ENCODE measurements at regions not wholly inside any gene's neighbourhood (a gene's known extent, or its start where the extent isn't known, plus 50 kb on each side); places are given as distances from the start of the nearest gene placed in this dataset.

GRCh38 chr13:100810481-100810880, 135.9 kb upstream of the TMTC4 start:
- intact Hi-C loops (cut with micrococcal nuclease) = no loop called here
- Mint-ChIP-seq H3K36me3 (ENCODE audit: low read depth) (no peaks in the 10 kb centered on the region), H3K9me3 (no peaks in the 10 kb centered on the region), H3K27me3 (peaks cover 12% of the 10 kb centered on the region), H3K4me3 (no peak overlapping the region), H3K27ac (no peak overlapping the region), H3K4me1 (ENCODE audit: low read depth) (no peaks in the 10 kb centered on the region)
- TF ChIP-seq, protein P1, sequence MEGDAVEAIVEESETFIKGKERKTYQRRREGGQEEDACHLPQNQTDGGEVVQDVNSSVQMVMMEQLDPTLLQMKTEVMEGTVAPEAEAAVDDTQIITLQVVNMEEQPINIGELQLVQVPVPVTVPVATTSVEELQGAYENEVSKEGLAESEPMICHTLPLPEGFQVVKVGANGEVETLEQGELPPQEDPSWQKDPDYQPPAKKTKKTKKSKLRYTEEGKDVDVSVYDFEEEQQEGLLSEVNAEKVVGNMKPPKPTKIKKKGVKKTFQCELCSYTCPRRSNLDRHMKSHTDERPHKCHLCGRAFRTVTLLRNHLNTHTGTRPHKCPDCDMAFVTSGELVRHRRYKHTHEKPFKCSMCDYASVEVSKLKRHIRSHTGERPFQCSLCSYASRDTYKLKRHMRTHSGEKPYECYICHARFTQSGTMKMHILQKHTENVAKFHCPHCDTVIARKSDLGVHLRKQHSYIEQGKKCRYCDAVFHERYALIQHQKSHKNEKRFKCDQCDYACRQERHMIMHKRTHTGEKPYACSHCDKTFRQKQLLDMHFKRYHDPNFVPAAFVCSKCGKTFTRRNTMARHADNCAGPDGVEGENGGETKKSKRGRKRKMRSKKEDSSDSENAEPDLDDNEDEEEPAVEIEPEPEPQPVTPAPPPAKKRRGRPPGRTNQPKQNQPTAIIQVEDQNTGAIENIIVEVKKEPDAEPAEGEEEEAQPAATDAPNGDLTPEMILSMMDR (IDR thresholded peaks at IDR 0.05) = no peak
- ChIA-PET POLR2A (interaction anchor here (0.6 kb wide), 1 partner anchor 8 kb away, joined by 3 read pairs; no protein-coding TSS in a partner anchor), CTCF (no interaction called here)
- no peak for DNase-seq
- no peak for ATAC-seq

DNA sequence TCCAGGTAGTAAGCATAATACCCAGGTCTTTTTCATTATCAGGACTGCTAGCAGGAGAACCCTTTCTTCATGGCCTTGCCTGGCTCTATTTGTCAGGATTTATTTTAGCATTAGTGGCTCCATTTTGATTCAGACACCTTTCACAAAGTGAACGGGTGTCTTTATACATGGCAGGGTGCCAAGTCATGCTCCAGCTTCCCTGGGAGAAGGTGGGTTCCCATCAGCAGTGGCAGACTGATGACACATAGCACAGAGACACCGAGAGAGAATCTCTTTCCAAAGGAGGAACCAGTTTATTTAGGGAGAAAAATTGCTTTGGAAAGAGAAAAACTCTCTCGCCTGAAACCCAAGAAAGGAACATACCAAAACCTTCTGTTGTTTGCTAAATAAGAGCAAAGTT, 135.3 kb upstream of the TMTC4 start:
- intact Hi-C loops (cut with micrococcal nuclease) = no loop called here
- no peak overlapping the region for H3K27ac Mint-ChIP-seq
- peaks cover 12% of the 10 kb centered on the region for H3K27me3 Mint-ChIP-seq
- DNase-seq (no peak), ATAC-seq (no peak)
- no peaks in the 10 kb centered on the region for H3K4me1 Mint-ChIP-seq (ENCODE audit: low read depth)
- ChIA-PET POLR2A (no interaction called here), CTCF (no interaction called here)
- H3K4me3 Mint-ChIP-seq = no peak overlapping the region
- TF ChIP-seq, protein P1 (IDR thresholded peaks at IDR 0.05) = no peak
- H3K9me3 Mint-ChIP-seq = no peaks in the 10 kb centered on the region
- H3K36me3 Mint-ChIP-seq (ENCODE audit: low read depth) = no peaks in the 10 kb centered on the region

DNA sequence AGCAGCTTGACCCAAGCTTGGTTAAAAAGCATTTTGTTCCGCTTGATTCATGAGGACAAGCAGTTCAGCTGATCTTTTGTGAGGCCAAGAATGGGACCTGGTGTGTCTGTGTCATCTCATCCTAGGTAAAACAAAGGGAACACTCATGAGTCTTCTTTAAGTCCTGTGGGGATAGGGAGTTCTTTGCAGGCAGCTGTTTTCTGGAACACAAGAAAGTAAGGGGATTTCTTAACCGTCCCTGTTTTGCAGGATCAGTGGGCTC, 134.5 kb upstream of the TMTC4 start:
- ChIA-PET CTCF (no interaction called here), POLR2A (interaction anchor here (0.6 kb wide), 1 partner anchor 24 kb away, joined by 3 read pairs; no protein-coding TSS in a partner anchor)
- no peak overlapping the region for H3K4me3 Mint-ChIP-seq
- no peaks in the 10 kb centered on the region for H3K9me3 Mint-ChIP-seq
- DNase-seq (no peak), ATAC-seq (no peak)
- TF ChIP-seq, protein P1 (IDR thresholded peaks at IDR 0.05) = no peak
- H3K27ac Mint-ChIP-seq = no peak overlapping the region
- H3K4me1 Mint-ChIP-seq (ENCODE audit: low read depth) = no peaks in the 10 kb centered on the region
- H3K27me3 Mint-ChIP-seq = peaks cover 12% of the 10 kb centered on the region
- intact Hi-C loops (cut with micrococcal nuclease) = no loop called here
- no peaks in the 10 kb centered on the region for H3K36me3 Mint-ChIP-seq (ENCODE audit: low read depth)

- no peaks in the 10 kb centered on the region for H3K36me3 Mint-ChIP-seq (ENCODE audit: low read depth)
- H3K4me3 Mint-ChIP-seq = no peak overlapping the region
- DNase-seq (no peak), ATAC-seq (no peak)
- H3K27me3 Mint-ChIP-seq = peaks cover 12% of the 10 kb centered on the region
- CTCF ChIA-PET = interaction anchor here (1.4 kb wide), 1 partner anchor 236 kb away, joined by 4 read pairs; no protein-coding TSS in a partner anchor
- POLR2A ChIA-PET = interaction anchor here (0.6 kb wide), 1 partner anchor 24 kb away, joined by 3 read pairs; no protein-coding TSS in a partner anchor
- H3K9me3 Mint-ChIP-seq = no peaks in the 10 kb centered on the region
- TF ChIP-seq, protein P1 (IDR thresholded peaks at IDR 0.05) = no peak
- H3K4me1 Mint-ChIP-seq (ENCODE audit: low read depth) = no peaks in the 10 kb centered on the region
- no peak overlapping the region for H3K27ac Mint-ChIP-seq
- intact Hi-C loops (cut with micrococcal nuclease) = no loop called here
Observed at GRCh38 chr13:100808330-100809128, 133.9 kb upstream of the TMTC4 start.

GRCh38 chr13:100803091-100803490, 128.5 kb upstream of the TMTC4 start:
- DNase-seq (no peak), ATAC-seq (no peak)
- Mint-ChIP-seq H3K9me3 (no peaks in the 10 kb centered on the region), H3K36me3 (ENCODE audit: low read depth) (no peaks in the 10 kb centered on the region), H3K27me3 (peaks cover 7% of the 10 kb centered on the region), H3K4me3 (no peak overlapping the region), H3K4me1 (ENCODE audit: low read depth) (no peaks in the 10 kb centered on the region), H3K27ac (no peak overlapping the region)
- TF ChIP-seq, protein P1 (IDR thresholded peaks at IDR 0.05) = no peak
- ChIA-PET POLR2A (no interaction called here), CTCF (no interaction called here)
- intact Hi-C loops (cut with micrococcal nuclease) = no loop called here

Measured in activated CD8-positive, alpha-beta T cell treated with anti-CD3 and anti-CD28 coated beads for 36 hours (primary cell).